Mesenchymal stem cell (in vitro differentiated cells and primary cell): ENCODE measurements at regions not wholly inside any gene's neighbourhood (a gene's known extent, or its start where the extent isn't known, plus 50 kb on each side); places are given as distances from the start of the nearest gene placed in this dataset.

Experiments
- DNase-seq: peaks from one replicate; pipeline ENCODE4 v3.0.0-alpha.2; 2013
- H2AFZ ChIP-seq: one replicate; pipeline ENCODE4 v1.6.1; 2013; ENCODE audit warnings: low read depth, mild to moderate bottlenecking, control low read depth, inconsistent platforms, low read length, moderate library complexity
- H2AK5ac ChIP-seq: 2 replicates; pipeline ENCODE4 v1.6.1; 2013; ENCODE audit warnings: low read length, moderate library complexity, mild to moderate bottlenecking, inconsistent platforms; ENCODE audit not compliant: severe bottlenecking
- H2BK120ac ChIP-seq: one replicate; pipeline ENCODE4 v1.6.1; 2013; ENCODE audit warnings: low read depth, mild to moderate bottlenecking, inconsistent platforms, low read length, moderate library complexity
- H2BK12ac ChIP-seq, 2 experiments: one replicate each; pipeline ENCODE4 v1.6.1; 2013; ENCODE audit warnings: inconsistent platforms in 2 of 2, low read length in 2 of 2, mild to moderate bottlenecking in 2 of 2, moderate library complexity in 2 of 2, control low read depth in 1 of 2
- H2BK15ac ChIP-seq: one replicate; pipeline ENCODE4 v1.6.1; 2013; ENCODE audit warnings: mild to moderate bottlenecking, low read depth, inconsistent platforms; ENCODE audit not compliant: poor library complexity, severe bottlenecking
- H2BK5ac ChIP-seq: 2 replicates; pipeline ENCODE4 v1.6.1; 2013; ENCODE audit warnings: low read depth, mild to moderate bottlenecking, low read length, control low read depth, inconsistent platforms; ENCODE audit not compliant: poor library complexity, severe bottlenecking
- H3K14ac ChIP-seq, 2 experiments: one replicate each; pipeline ENCODE4 v1.6.1; 2013; ENCODE audit warnings: inconsistent platforms in 2 of 2, low read length in 2 of 2, control low read depth in 1 of 2, mild to moderate bottlenecking in 1 of 2, moderate library complexity in 1 of 2
- H3K18ac ChIP-seq, 2 experiments: one replicate each; pipeline ENCODE4 v1.6.1; 2013; ENCODE audit warnings: inconsistent platforms in 2 of 2, low read length in 2 of 2, control low read depth in 1 of 2, low read depth in 1 of 2, mild to moderate bottlenecking in 1 of 2
- H3K23ac ChIP-seq, 2 experiments: one replicate each; pipeline ENCODE4 v1.6.1; 2013; ENCODE audit warnings: inconsistent platforms in 2 of 2, low read length in 2 of 2, mild to moderate bottlenecking in 2 of 2, moderate library complexity in 2 of 2, control low read depth in 1 of 2
- H3K27ac ChIP-seq: 2 replicates; pipeline ENCODE4 v1.5.1; 2013; ENCODE audit warnings: mild to moderate bottlenecking, moderate library complexity, low read length, control low read depth, inconsistent platforms; ENCODE audit not compliant: poor library complexity, severe bottlenecking
- H3K27me3 ChIP-seq, 2 experiments: 2 replicates each; pipeline versions ENCODE4 v1.6.1 to v1.7.0; 2013; ENCODE audit warnings: low read length in 2 of 2, mild to moderate bottlenecking in 2 of 2, moderate library complexity in 2 of 2, control low read depth in 1 of 2, inconsistent platforms in 1 of 2; ENCODE audit not compliant: control insufficient read depth in 1 of 2, insufficient read depth in 1 of 2
- H3K36me3 ChIP-seq, 2 experiments: 2 replicates each; pipeline versions ENCODE4 v1.6.1 to v1.7.0; 2013; ENCODE audit warnings: low read length in 2 of 2, control low read depth in 1 of 2, inconsistent platforms in 1 of 2, low read depth in 1 of 2, mild to moderate bottlenecking in 1 of 2; ENCODE audit not compliant: insufficient read depth in 2 of 2, control insufficient read depth in 1 of 2
- H3K4ac ChIP-seq, 2 experiments: one replicate each; pipeline ENCODE4 v1.6.1; 2013; ENCODE audit warnings: inconsistent platforms in 2 of 2, low read length in 2 of 2, mild to moderate bottlenecking in 2 of 2, moderate library complexity in 2 of 2, control low read depth in 1 of 2, low read depth in 1 of 2
- H3K4me1 ChIP-seq: 2 replicates; pipeline ENCODE4 v1.6.1; 2013; ENCODE audit warnings: low read depth, low read length, control low read depth; ENCODE audit not compliant: control insufficient read depth, insufficient read depth
- H3K4me2 ChIP-seq: 2 replicates; pipeline ENCODE4 v1.6.1; 2013; ENCODE audit warnings: low read length, mild to moderate bottlenecking, inconsistent platforms; ENCODE audit not compliant: poor library complexity, severe bottlenecking
- H3K4me3 ChIP-seq, 2 experiments: 2 replicates each; pipeline versions ENCODE4 v1.5.1 to v1.7.0; 2013; ENCODE audit warnings: low read length in 2 of 2, mild to moderate bottlenecking in 2 of 2, control low read depth in 1 of 2, low read depth in 1 of 2; ENCODE audit not compliant: insufficient read depth in 1 of 2
- H3K79me1 ChIP-seq: replicated peaks from 2 replicates; pipeline ENCODE4 v1.6.1; 2013; ENCODE audit warnings: mild to moderate bottlenecking, control low read depth, low read length, inconsistent platforms; ENCODE audit not compliant: poor library complexity, severe bottlenecking
- H3K9ac ChIP-seq: 2 replicates; pipeline ENCODE4 v1.7.0; 2013; ENCODE audit warnings: mild to moderate bottlenecking, low read length, moderate library complexity
- H3K9me3 ChIP-seq: 2 replicates; pipeline ENCODE4 v1.7.0; 2013; ENCODE audit warnings: mild to moderate bottlenecking, low read length; ENCODE audit not compliant: control insufficient read depth
- H4K8ac ChIP-seq: one replicate; pipeline ENCODE4 v1.6.1; 2013; ENCODE audit warnings: inconsistent platforms, mild to moderate bottlenecking, low read length, moderate library complexity
- H4K91ac ChIP-seq: one replicate; pipeline ENCODE4 v1.6.1; 2013; ENCODE audit warnings: mild to moderate bottlenecking, low read length, inconsistent platforms
- WGBS: methylation state at CpG from one replicate; pipeline ENCODE4 v1.1.7; 2013; ENCODE audit warnings: mixed read lengths; 5-methylcytosine and 5-hydroxymethylcytosine counted together

DNA sequence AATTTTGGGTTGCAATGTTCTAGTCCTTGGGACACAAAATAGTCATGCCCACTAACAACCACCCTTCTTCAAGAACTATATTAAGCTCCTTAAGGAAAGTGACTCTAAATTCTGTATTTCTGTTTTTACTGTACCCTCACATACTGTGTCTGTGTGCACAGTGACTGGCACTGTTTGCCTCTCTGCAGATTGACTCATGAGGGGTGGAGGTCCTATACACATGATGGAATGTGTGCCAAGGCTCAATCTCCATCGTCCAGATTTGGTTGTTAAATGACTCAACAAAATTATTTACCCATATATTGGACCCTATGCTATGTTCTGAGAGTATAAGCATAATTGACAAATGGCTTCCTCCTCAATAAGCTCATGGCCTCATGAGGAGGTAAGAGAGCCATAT is 126.6 kb upstream of the CWC22 start:
- DNase-seq = no peak
- no peaks in the 10 kb centered on the region for H3K4me1 ChIP-seq
- H3K4me3 ChIP-seq = no peak overlapping the region
- H2BK12ac ChIP-seq = no peak overlapping the region
- no peak overlapping the region for H3K4me2 ChIP-seq
- H3K18ac ChIP-seq = no peak overlapping the region
- no peak overlapping the region for H2BK120ac ChIP-seq
- H3K27ac ChIP-seq = no peak overlapping the region
- no peak overlapping the region for H2AK5ac ChIP-seq
- no peaks in the 10 kb centered on the region for H3K36me3 ChIP-seq
- H3K79me1 ChIP-seq = no peaks in the 10 kb centered on the region
- H2BK15ac ChIP-seq = no peak overlapping the region
- H3K9me3 ChIP-seq = no peaks in the 10 kb centered on the region
- no peak overlapping the region for H2AFZ ChIP-seq
- H4K91ac ChIP-seq = no peak overlapping the region
- no peak overlapping the region for H2BK5ac ChIP-seq
- no peaks in the 10 kb centered on the region for H3K27me3 ChIP-seq
- no peak overlapping the region for H3K9ac ChIP-seq
- no peak overlapping the region for H4K8ac ChIP-seq
- H3K23ac ChIP-seq = no peak overlapping the region
- no peak overlapping the region for H3K14ac ChIP-seq
- H3K4ac ChIP-seq = no peak overlapping the region
- no CpG with 5 or more reads among the region's 1 CpG for WGBS

- Histone ChIP-seq H3K4me2 (no peak overlapping the region), H2AK5ac (no peak overlapping the region), H2BK15ac (no peak overlapping the region), H3K79me1 (no peaks in the 10 kb centered on the region), H3K4me3 (no peak overlapping the region), H3K4me1 (peaks cover under 1% of the 10 kb centered on the region), H2BK5ac (no peak overlapping the region), H2BK12ac (no peak overlapping the region), H3K14ac (no peak overlapping the region), H3K36me3 (no peaks in the 10 kb centered on the region), H3K27ac (no peak overlapping the region), H3K23ac (no peak overlapping the region), H3K27me3 (no peaks in the 10 kb centered on the region), H3K9ac (no peak overlapping the region), H2AFZ (no peak overlapping the region), H3K4ac (no peak overlapping the region), H4K8ac (no peak overlapping the region), H3K18ac (no peak overlapping the region), H3K9me3 (no peaks in the 10 kb centered on the region), H4K91ac (no peak overlapping the region), H2BK120ac (no peak overlapping the region)
- peak; percentile 24 for DNase-seq
These were observed 123.3 kb upstream of the CWC22 start for GRCh38 chr2:180130403-180130802.

DNA sequence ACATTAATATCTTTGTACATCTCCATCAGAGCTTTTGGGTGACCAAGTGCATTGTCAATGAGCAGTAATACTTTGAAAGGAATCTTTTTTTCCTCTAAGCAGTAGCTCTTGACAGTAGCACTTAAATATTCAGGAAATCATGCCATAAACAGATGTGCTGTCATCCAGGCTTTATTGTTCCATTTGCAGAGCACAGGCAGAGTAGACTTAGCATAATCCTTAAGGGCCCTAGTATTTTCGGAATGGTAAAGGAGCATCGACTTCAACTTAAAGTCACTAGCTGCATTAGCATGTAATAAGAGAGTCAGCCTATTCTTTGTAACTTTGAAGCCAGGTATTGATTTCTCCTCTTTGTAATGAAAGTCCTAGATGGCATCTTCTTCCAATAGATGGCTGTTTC is 121.8 kb upstream of the CWC22 start:
- Histone ChIP-seq H3K36me3 (no peaks in the 10 kb centered on the region), H2AK5ac (no peak overlapping the region), H3K9me3 (no peaks in the 10 kb centered on the region), H4K91ac (no peak overlapping the region), H2BK15ac (no peak overlapping the region), H3K9ac (no peak overlapping the region), H3K4me3 (no peak overlapping the region), H3K27ac (no peak overlapping the region), H3K18ac (no peak overlapping the region), H3K27me3 (no peaks in the 10 kb centered on the region), H4K8ac (no peak overlapping the region), H3K14ac (no peak overlapping the region), H3K4me1 (peaks cover 3% of the 10 kb centered on the region), H3K23ac (no peak overlapping the region), H2BK120ac (no peak overlapping the region), H3K79me1 (no peaks in the 10 kb centered on the region), H2BK5ac (no peak overlapping the region), H2BK12ac (no peak overlapping the region), H3K4me2 (no peak overlapping the region), H3K4ac (no peak overlapping the region), H2AFZ (no peak overlapping the region)
- DNase-seq = no peak
- 50% methylated on average over 2 of the region's 2 CpGs for WGBS

DNA sequence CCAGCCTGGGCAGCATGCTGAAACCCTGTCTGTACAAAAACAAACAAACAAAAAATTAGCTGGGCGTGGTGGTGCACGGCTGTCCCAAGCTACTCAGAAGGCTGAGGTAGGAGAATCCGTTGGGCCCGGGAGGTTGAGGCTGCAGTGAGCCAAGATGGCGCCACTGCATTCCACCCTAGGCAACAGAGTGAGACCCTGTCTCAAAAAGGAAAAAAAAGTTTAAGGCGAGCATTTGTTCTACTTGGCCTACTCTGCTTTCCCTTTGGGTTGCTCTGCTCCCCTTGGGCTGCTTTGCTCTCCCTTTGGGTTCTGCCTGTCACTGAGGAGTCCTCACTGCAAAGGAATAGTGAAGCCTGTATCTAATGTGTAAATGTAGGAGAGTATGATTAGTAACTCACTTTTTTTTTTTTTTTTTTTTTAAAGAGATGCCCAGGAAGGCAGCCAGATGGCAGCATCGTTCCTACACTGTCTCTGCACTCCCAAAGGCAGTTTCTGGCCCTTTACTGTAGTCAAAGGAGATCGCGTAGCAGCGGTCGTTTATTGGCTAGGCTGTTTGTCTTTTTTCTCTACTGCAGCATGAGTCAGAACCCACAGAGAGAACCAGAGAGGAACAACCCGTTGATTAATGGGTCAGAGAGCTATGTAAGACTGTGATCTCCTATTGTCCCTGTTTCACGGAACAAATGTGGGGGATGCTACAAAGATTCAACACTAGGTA is 118.3 kb upstream of the CWC22 start:
- Histone ChIP-seq H3K79me1 (no peaks in the 10 kb centered on the region), H2AK5ac (no peak overlapping the region), H3K14ac (no peak overlapping the region), H3K23ac (no peak overlapping the region), H3K9me3 (no peaks in the 10 kb centered on the region), H3K27ac (no peak overlapping the region), H2BK12ac (peak overlapping the region; percentile 66), H2BK15ac (no peak overlapping the region), H4K8ac (no peak overlapping the region), H3K4me1 (peaks cover 3% of the 10 kb centered on the region), H2BK120ac (no peak overlapping the region), H3K9ac (peak overlapping the region; percentile 26), H3K4ac (no peak overlapping the region), H3K4me3 (peak overlapping the region in 1 of 2 experiments; percentile 17), H3K36me3 (no peaks in the 10 kb centered on the region), H3K4me2 (peak overlapping the region; percentile 37), H4K91ac (peak overlapping the region; percentile 39), H3K18ac (peak overlapping the region in 1 of 2 experiments; percentile 19), H3K27me3 (no peaks in the 10 kb centered on the region), H2AFZ (no peak overlapping the region), H2BK5ac (no peak overlapping the region)
- DNase-seq = peak; percentile 90
- 42% methylated on average over 13 of the region's 13 CpGs for WGBS
